ENCODE measurements at regions not wholly inside any gene's neighbourhood (a gene's known extent, or its start where the extent isn't known, plus 50 kb on each side); places are given as distances from the start of the nearest gene placed in this dataset.

- no TSS peak for BruUV-seq (replicated peaks)
- no peaks in the 10 kb centered on the region for H3K36me3 ChIP-seq (ENCODE audit: control insufficient read depth, insufficient read depth, low read length)
- no peak overlapping the region for H3K4me3 ChIP-seq (ENCODE audit: low read depth in 2 of 2, low read length in 2 of 2)
- in situ Hi-C loops (cut with HindIII; ENCODE audit: low pct_unique_long_range_greater_than_20kb, low sequenced_read_pairs) (no loop called here), intact Hi-C loops (cut with micrococcal nuclease; ENCODE audit: unreplicated experiment) (no loop called here)
- DNase-seq (ENCODE audit: low read depth, low spot score) (no peak), ATAC-seq (no peak)
- ChIA-PET CTCF (no interaction called here), POLR2A (no interaction called here)
- 0 out of 2 replicates have a peak, but pooled peaks cover 3% of the 10 kb centered on the region for H3K9me3 ChIP-seq (ENCODE audit: control insufficient read depth, insufficient read depth, low read depth, low read length)
- no peaks in the 10 kb centered on the region for H3K27me3 ChIP-seq (ENCODE audit: control insufficient read depth, insufficient read depth, low read length)
- peaks cover 22% of the 10 kb centered on the region for H3K4me1 ChIP-seq (ENCODE audit: control insufficient read depth, insufficient read depth, low read length)
- peak overlapping the region; percentile 83 for H3K27ac ChIP-seq (ENCODE audit: low read length)
- TF ChIP-seq TCF7L2 (IDR thresholded peaks at IDR 0.05; ENCODE audit: low read depth, low read length) (no peak), POLR2AphosphoS5 (IDR thresholded peaks at IDR 0.05; ENCODE audit: low read depth, low read length) (no peak), SIN3A (IDR thresholded peaks at IDR 0.05; ENCODE audit: borderline replicate concordance, insufficient read depth, low read depth, low read length) (no peak), REST (IDR thresholded peaks at IDR 0.05; ENCODE audit: insufficient read depth in 1 of 2, low read depth in 2 of 2, low read length in 1 of 2) (no peak), CTCF (IDR thresholded peaks at IDR 0.05) (no peak)
These were observed 389.8 kb downstream of the NR2F1-AS1 start for GRCh38 chr5:93191035-93191817.

GRCh38 chr5:93189707-93190120 lies 391.3 kb downstream of the NR2F1-AS1 start:
- peak overlapping the region; percentile 39 for H3K27ac ChIP-seq (ENCODE audit: low read length)
- no TSS peak for BruUV-seq (replicated peaks)
- peaks cover 22% of the 10 kb centered on the region for H3K4me1 ChIP-seq (ENCODE audit: control insufficient read depth, insufficient read depth, low read length)
- H3K27me3 ChIP-seq (ENCODE audit: control insufficient read depth, insufficient read depth, low read length), result no peaks in the 10 kb centered on the region
- intact Hi-C loops (cut with micrococcal nuclease; ENCODE audit: unreplicated experiment), result no loop called here
- no peak overlapping the region for H3K4me3 ChIP-seq (ENCODE audit: low read depth in 2 of 2, low read length in 2 of 2)
- ATAC-seq, result peak; percentile 42; the same call in 1 of the 2 replicates
- ChIA-PET CTCF (no interaction called here), POLR2A (no interaction called here)
- DNase-seq (ENCODE audit: low read depth, low spot score), result peak; percentile 81
- TF ChIP-seq TCF7L2 (IDR thresholded peaks at IDR 0.05; ENCODE audit: low read depth, low read length) (no peak), REST (IDR thresholded peaks at IDR 0.05; ENCODE audit: insufficient read depth in 1 of 2, low read depth in 2 of 2, low read length in 1 of 2) (no peak), POLR2AphosphoS5 (IDR thresholded peaks at IDR 0.05; ENCODE audit: low read depth, low read length) (no peak), CTCF (IDR thresholded peaks at IDR 0.05) (no peak), SIN3A (IDR thresholded peaks at IDR 0.05; ENCODE audit: borderline replicate concordance, insufficient read depth, low read depth, low read length) (no peak)
- H3K9me3 ChIP-seq (ENCODE audit: control insufficient read depth, insufficient read depth, low read depth, low read length), result 0 out of 2 replicates have a peak, but pooled peaks cover 3% of the 10 kb centered on the region
- in situ Hi-C loops (cut with HindIII; ENCODE audit: low pct_unique_long_range_greater_than_20kb, low sequenced_read_pairs), result no loop called here
- no peaks in the 10 kb centered on the region for H3K36me3 ChIP-seq (ENCODE audit: control insufficient read depth, insufficient read depth, low read length)
